ENCODE measurements at regions not wholly inside any gene's neighbourhood (a gene's known extent, or its start where the extent isn't known, plus 50 kb on each side); places are given as distances from the start of the nearest gene placed in this dataset.
"Not testable (repeated sequence)": the region's sequence is repeated elsewhere in the genome, so short reads cannot be mapped to it uniquely, and the experiment has no call there.

GRCh38 chr5:116905885-116906284 lies 331.3 kb upstream of the SEMA6A start:
- Mint-ChIP-seq H3K36me3 (no peaks in the 10 kb centered on the region), H3K27me3 (no peaks in the 10 kb centered on the region), H3K4me3 (no peak overlapping the region), H3K27ac (no peak overlapping the region), H3K9me3 (no peaks in the 10 kb centered on the region), H3K4me1 (no peaks in the 10 kb centered on the region)
- DNase-seq, result no peak
- CTCF ChIA-PET, result no interaction called here

GRCh38 chr5:116900793-116901192 lies 326.2 kb upstream of the SEMA6A start:
- H3K27ac Mint-ChIP-seq, result no peak overlapping the region

GRCh38 chr5:116898917-116899316 lies 324.3 kb upstream of the SEMA6A start:
- no peaks in the 10 kb centered on the region for H3K36me3 Mint-ChIP-seq
- H3K4me1 Mint-ChIP-seq, result no peaks in the 10 kb centered on the region
- CTCF ChIA-PET, result no interaction called here
- H3K9me3 Mint-ChIP-seq, result no peaks in the 10 kb centered on the region
- no peak overlapping the region for H3K4me3 Mint-ChIP-seq
- no peak for DNase-seq
- no peak overlapping the region for H3K27ac Mint-ChIP-seq
- H3K27me3 Mint-ChIP-seq, result no peaks in the 10 kb centered on the region

More at GRCh38 chr5:116900793-116901192, 326.2 kb upstream of the SEMA6A start:
- no peaks in the 10 kb centered on the region for H3K27me3 Mint-ChIP-seq
- H3K4me1 Mint-ChIP-seq, result no peaks in the 10 kb centered on the region
- no peak overlapping the region for H3K4me3 Mint-ChIP-seq
- H3K9me3 Mint-ChIP-seq, result no peaks in the 10 kb centered on the region
- H3K36me3 Mint-ChIP-seq, result no peaks in the 10 kb centered on the region
- CTCF ChIA-PET, result no interaction called here
- no peak for DNase-seq

- H3K36me3 Mint-ChIP-seq, result no peaks in the 10 kb centered on the region
- no peak overlapping the region for H3K4me3 Mint-ChIP-seq
- DNase-seq, result no peak
- no peaks in the 10 kb centered on the region for H3K4me1 Mint-ChIP-seq
- H3K27me3 Mint-ChIP-seq, result no peaks in the 10 kb centered on the region
- H3K27ac Mint-ChIP-seq, result no peak overlapping the region
- H3K9me3 Mint-ChIP-seq, result no peaks in the 10 kb centered on the region
- CTCF ChIA-PET, result no interaction called here
Observed at GRCh38 chr5:116897291-116897690, 322.7 kb upstream of the SEMA6A start.

- Mint-ChIP-seq H3K27me3 (no peaks in the 10 kb centered on the region), H3K36me3 (no peaks in the 10 kb centered on the region), H3K4me3 (no peak overlapping the region), H3K9me3 (no peaks in the 10 kb centered on the region), H3K27ac (no peak overlapping the region), H3K4me1 (no peaks in the 10 kb centered on the region)
- CTCF ChIA-PET, result no interaction called here
- DNase-seq, result no peak
Observed at GRCh38 chr5:116896001-116896400, 321.4 kb upstream of the SEMA6A start.

- Mint-ChIP-seq H3K27me3 (no peaks in the 10 kb centered on the region), H3K4me3 (no peak overlapping the region), H3K9me3 (no peaks in the 10 kb centered on the region), H3K36me3 (no peaks in the 10 kb centered on the region), H3K27ac (no peak overlapping the region), H3K4me1 (no peaks in the 10 kb centered on the region)
- CTCF ChIA-PET, result no interaction called here
- no peak for DNase-seq
Observed at GRCh38 chr5:116892993-116893392, 318.4 kb upstream of the SEMA6A start.

- H3K4me1 Mint-ChIP-seq, result no peaks in the 10 kb centered on the region
- no peak overlapping the region for H3K4me3 Mint-ChIP-seq
- no peaks in the 10 kb centered on the region for H3K9me3 Mint-ChIP-seq
- H3K27ac Mint-ChIP-seq, result no peak overlapping the region
- CTCF ChIA-PET, result no interaction called here
- H3K27me3 Mint-ChIP-seq, result no peaks in the 10 kb centered on the region
- no peak for DNase-seq
- H3K36me3 Mint-ChIP-seq, result no peaks in the 10 kb centered on the region
Observed at GRCh38 chr5:116887104-116887503, 312.5 kb upstream of the SEMA6A start.

GRCh38 chr5:116885825-116886224 lies 311.2 kb upstream of the SEMA6A start:
- H3K4me3 Mint-ChIP-seq, result no peak overlapping the region
- H3K27ac Mint-ChIP-seq, result no peak overlapping the region

GRCh38 chr5:116883875-116884274 lies 309.3 kb upstream of the SEMA6A start:
- no peaks in the 10 kb centered on the region for H3K9me3 Mint-ChIP-seq
- no peaks in the 10 kb centered on the region for H3K36me3 Mint-ChIP-seq
- no peak overlapping the region for H3K4me3 Mint-ChIP-seq
- no peak overlapping the region for H3K27ac Mint-ChIP-seq
- no peaks in the 10 kb centered on the region for H3K4me1 Mint-ChIP-seq
- DNase-seq, result no peak
- no peaks in the 10 kb centered on the region for H3K27me3 Mint-ChIP-seq
- CTCF ChIA-PET, result no interaction called here

More at GRCh38 chr5:116885825-116886224, 311.2 kb upstream of the SEMA6A start:
- Mint-ChIP-seq H3K9me3 (no peaks in the 10 kb centered on the region), H3K36me3 (no peaks in the 10 kb centered on the region), H3K27me3 (no peaks in the 10 kb centered on the region), H3K4me1 (no peaks in the 10 kb centered on the region)
- CTCF ChIA-PET, result no interaction called here
- DNase-seq, result no peak

- Mint-ChIP-seq H3K4me3 (no peak overlapping the region), H3K27ac (no peak overlapping the region), H3K27me3 (no peaks in the 10 kb centered on the region), H3K36me3 (no peaks in the 10 kb centered on the region), H3K9me3 (peaks cover 2% of the 10 kb centered on the region), H3K4me1 (no peaks in the 10 kb centered on the region)
- DNase-seq, result no peak
- CTCF ChIA-PET, result no interaction called here
Observed at GRCh38 chr5:116881921-116882531, 307.4 kb upstream of the SEMA6A start.

GRCh38 chr5:116880601-116881000 lies 306.0 kb upstream of the SEMA6A start:
- Mint-ChIP-seq H3K27ac (no peak overlapping the region), H3K27me3 (no peaks in the 10 kb centered on the region), H3K4me3 (no peak overlapping the region), H3K4me1 (no peaks in the 10 kb centered on the region), H3K9me3 (peaks cover 3% of the 10 kb centered on the region), H3K36me3 (no peaks in the 10 kb centered on the region)
- CTCF ChIA-PET, result no interaction called here
- DNase-seq, result no peak

- no peaks in the 10 kb centered on the region for H3K4me1 Mint-ChIP-seq
- DNase-seq, result no peak
- H3K9me3 Mint-ChIP-seq, result peaks cover 3% of the 10 kb centered on the region
- CTCF ChIA-PET, result no interaction called here
- no peak overlapping the region for H3K4me3 Mint-ChIP-seq
- no peaks in the 10 kb centered on the region for H3K27me3 Mint-ChIP-seq
- no peak overlapping the region for H3K27ac Mint-ChIP-seq
- no peaks in the 10 kb centered on the region for H3K36me3 Mint-ChIP-seq
Observed at GRCh38 chr5:116880150-116880549, 305.5 kb upstream of the SEMA6A start.

GRCh38 chr5:116876240-116876840 lies 301.7 kb upstream of the SEMA6A start:
- Mint-ChIP-seq H3K4me1 (no peaks in the 10 kb centered on the region), H3K9me3 (peaks cover 3% of the 10 kb centered on the region), H3K27ac (no peak overlapping the region), H3K27me3 (no peaks in the 10 kb centered on the region), H3K4me3 (no peak overlapping the region), H3K36me3 (no peaks in the 10 kb centered on the region)
- DNase-seq, result no peak
- CTCF ChIA-PET, result no interaction called here

GRCh38 chr5:116872986-116873385 lies 298.4 kb upstream of the SEMA6A start:
- H3K27me3 Mint-ChIP-seq, result no peaks in the 10 kb centered on the region
- no peaks in the 10 kb centered on the region for H3K36me3 Mint-ChIP-seq
- H3K27ac Mint-ChIP-seq, result no peak overlapping the region
- H3K4me3 Mint-ChIP-seq, result no peak overlapping the region
- H3K4me1 Mint-ChIP-seq, result no peaks in the 10 kb centered on the region
- CTCF ChIA-PET, result no interaction called here
- H3K9me3 Mint-ChIP-seq, result peaks cover 3% of the 10 kb centered on the region
- DNase-seq, result no peak

GRCh38 chr5:116872486-116872885 lies 297.9 kb upstream of the SEMA6A start:
- CTCF ChIA-PET, result no interaction called here
- H3K27ac Mint-ChIP-seq, result no peak overlapping the region
- no peak for DNase-seq
- H3K9me3 Mint-ChIP-seq, result peaks cover 4% of the 10 kb centered on the region
- H3K4me3 Mint-ChIP-seq, result no peak overlapping the region
- H3K27me3 Mint-ChIP-seq, result no peaks in the 10 kb centered on the region
- H3K4me1 Mint-ChIP-seq, result no peaks in the 10 kb centered on the region
- H3K36me3 Mint-ChIP-seq, result no peaks in the 10 kb centered on the region

- H3K27ac Mint-ChIP-seq, H3K27me3 Mint-ChIP-seq, CTCF ChIA-PET, H3K4me1 Mint-ChIP-seq, H3K9me3 Mint-ChIP-seq, H3K36me3 Mint-ChIP-seq, DNase-seq, H3K4me3 Mint-ChIP-seq: not testable (repeated sequence)
Observed at GRCh38 chr5:116867825-116868224, 293.2 kb upstream of the SEMA6A start.

Data from activated naive CD4-positive, alpha-beta T cell treated with anti-CD3 and anti-CD28 coated beads, Interleukin-2, amount 10 ng/mL, durations not matched to agents 7 days and 5 days (primary cell).